ENCODE measurements at regions not wholly inside any gene's neighbourhood (a gene's known extent, or its start where the extent isn't known, plus 50 kb on each side); places are given as distances from the start of the nearest gene placed in this dataset.
A peak's percentile ranks its signal among the peaks of the same experiment; 100 is the strongest.
"Not testable (repeated sequence)": the region's sequence is repeated elsewhere in the genome, so short reads cannot be mapped to it uniquely, and the experiment has no call there.

DNA sequence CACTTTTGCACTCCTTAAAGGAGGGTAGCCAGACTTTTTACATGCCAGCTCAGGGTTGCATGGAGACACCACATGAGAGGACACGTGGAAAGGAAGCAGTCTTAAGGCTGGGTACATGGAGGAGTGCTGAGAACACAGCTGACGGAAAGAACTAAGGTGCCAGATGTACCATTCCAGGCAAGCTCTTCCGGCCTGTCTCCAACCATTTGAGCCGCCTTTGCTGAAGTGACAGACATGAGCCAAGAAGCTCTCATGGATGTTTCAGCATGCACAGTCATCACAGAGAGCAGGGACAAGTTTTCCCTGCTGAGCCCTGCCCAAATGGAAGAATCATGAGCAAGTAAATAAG, 83.4 kb upstream of the BMP2K start:
- no peak for DNase-seq

DNA sequence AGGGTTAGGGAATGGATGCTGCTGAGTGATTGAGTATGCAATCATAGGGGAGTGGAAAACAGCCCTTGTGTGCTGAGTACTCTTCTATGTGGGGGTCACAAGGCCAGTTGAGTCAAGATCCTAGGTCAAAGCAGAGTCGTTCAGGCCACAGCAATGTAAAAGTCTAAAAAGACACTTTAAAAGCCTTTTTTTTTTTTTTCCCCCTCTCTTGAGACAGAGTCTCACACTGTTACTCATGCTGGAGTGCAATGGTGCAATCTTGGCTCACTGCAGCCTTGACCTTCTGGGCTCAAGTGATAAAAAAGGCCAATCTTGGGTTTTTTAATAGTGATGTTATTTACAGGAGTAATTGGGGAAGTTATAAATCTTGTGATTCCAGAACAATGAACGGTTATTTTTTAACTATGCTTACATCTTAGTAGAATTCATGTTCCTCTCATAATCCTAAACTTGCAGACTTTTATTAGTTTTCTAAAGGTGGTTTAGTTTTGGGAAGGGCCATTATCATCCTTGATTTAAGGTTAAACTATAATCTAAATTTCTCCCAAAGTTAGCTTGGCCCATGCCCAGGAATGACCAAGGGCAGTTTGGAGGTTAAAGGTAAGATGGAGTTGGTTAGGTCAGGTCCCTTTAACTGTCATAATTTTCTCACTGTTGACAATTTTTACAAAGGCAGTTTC, 82.2 kb upstream of the BMP2K start:
- DNase-seq: no peak

DNA sequence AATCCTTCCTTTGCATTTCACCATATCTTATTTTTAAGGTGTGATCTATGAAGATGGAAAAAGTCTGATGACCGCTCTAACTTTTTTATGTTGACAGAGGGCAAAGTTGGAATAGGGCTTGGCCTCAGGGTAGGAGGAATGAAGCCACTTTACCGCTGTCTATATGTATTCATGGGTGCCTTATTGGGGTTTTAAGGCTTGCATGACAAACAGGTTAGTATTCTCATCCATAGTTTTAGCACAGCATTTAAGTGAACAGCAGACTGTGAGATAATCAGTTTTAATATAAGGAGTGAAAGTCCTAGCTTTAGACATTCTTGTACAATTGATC, 81.7 kb upstream of the BMP2K start:
- DNase-seq: no peak

DNA sequence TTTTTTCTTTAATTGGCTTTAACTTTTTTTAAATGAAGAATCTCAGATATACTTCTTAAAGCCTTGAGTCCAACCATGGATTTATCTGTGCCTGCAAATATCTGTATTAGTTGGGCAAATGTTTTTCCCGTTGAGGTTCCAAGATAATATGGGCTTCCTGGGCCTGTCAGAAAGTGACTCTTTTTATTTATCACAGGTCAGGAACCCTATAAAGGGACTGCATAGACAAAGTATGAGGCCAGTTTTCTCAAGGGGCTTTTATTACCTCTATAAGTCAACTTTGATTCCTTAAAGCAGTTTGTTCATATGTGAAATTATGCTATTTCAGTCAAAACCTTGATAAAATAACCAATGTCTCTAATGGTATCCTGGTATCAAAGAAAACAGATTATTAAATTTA, 80.2 kb upstream of the BMP2K start:
- DNase-seq: no peak

DNA sequence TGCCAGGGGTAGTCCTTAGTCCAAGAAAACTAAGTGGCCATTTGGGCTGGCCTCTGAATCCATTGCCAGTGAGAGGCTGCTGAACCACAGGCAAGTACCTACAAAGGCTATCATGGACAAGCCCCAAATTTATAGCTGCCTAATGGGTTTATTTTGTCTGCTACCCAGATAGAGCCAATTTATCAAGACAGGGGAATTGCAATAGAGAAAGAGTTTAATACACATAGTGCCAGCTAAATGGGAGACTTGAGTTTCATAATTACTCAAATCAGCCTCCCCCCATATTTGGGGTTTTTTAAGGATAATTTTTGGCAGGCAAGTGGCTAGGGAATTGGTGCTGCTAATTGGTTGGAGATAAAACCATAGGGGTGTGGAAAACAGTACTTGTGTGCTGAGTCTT, 73.1 kb upstream of the BMP2K start:
- DNase-seq: no peak

DNA sequence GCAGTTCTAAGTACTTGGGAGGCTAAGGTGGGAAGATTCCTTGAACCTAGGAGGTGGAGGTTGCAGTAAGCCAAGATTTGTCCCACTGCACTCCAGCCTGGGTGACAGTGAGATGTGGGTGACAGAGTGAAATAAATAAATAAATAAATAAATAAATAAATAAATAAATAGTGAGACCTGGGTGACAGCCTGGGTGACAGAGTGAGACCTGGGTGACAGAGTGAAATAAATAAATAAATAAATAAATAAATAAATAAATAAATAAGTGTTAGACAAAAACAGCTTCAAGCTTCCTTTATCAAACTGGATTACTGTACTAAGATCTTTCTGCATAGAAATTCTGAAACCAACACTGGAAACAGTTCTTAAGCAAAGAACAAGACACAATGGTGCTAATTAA, 71.8 kb upstream of the BMP2K start:
- DNase-seq: no peak

DNA sequence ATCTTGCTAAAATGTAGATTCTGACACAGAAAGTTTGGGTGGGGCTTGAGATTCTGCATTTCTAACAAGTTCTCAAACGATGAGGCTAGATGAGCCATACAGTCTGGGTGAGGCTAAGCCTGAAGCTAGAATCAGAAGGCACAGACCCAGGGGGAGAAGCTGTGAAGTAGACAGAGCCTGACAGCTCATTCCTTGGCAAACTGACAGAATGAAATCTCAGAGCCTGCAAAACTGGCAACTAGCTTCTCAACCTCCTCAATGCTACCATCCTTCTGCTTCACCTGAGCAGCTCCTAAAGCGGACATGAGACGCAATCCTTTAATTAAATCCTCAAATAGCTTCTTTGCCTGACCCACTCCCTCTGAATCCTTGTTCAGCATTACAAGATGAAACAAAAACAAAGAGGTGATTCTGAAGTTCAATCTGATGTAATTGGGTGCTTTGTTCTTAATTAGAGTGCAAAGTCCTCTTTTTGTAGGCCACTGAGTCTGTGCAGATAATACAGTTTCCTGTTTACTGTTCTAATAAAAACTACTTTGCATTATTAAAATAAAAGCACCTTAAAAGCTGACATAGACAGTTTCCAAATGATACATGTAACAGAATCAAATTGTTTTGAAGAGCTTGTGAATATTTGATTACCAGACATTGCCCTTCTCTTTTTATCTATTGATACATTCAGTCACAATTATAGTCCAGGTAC, 71.0 kb upstream of the BMP2K start:
- peak; percentile 25 for DNase-seq

DNA sequence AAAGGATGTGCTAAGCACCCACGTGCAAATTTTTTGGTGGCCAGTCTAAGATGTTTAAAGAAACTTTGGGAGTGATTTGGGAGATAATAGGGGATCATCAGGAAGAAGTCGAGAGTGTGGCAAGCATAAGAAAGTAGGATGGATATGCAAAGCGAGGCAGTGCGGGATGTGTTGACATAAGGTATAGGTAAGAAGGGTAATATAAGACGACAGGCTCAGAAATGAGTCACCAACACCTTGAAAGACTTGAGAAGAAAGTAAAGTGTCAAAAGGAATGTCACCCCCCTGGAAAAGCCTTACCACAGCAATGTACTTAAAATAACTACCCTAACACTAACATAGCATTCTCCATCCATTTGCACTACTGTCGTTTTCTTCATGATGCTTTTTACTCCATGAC, 69.8 kb upstream of the BMP2K start:
- DNase-seq: no peak

DNA sequence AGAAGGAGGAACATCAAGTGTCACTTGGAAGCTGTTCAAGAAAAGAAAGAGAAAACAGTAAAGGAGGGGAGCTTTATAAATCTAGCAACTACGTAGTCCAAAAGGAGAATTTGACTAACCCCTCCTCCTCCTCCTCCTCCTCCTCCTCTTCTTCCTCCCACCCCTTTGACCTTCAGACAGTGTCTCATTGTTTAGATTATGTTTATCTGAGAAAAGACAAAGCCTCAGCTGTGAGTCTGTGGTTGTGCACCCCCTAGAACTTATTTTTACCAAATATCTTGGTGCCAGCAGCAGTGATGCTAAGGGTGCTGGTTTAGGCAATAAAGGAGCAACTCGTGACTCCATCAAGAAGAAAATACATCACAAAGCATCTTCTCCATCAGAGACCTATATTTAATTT, 68.9 kb upstream of the BMP2K start:
- DNase-seq: no peak

DNA sequence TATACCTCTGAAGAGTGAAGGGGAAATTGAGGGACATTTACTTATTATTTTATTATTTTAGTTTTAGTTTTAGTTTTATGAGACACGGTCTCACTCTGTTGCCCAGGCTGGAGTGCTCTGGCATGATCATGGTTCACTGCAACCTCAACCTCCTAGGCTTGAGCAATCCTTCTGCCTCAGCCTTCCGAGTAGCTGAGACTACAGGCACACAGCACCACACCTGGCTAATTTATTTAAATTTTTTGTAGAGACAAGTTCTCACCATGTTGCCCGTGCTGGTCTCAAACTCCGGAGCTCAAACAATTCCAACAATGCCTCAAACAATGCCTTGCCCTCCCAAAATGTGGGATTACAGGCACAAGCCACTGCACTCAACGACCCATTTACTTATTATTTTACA, 68.4 kb upstream of the BMP2K start:
- DNase-seq: no peak

DNA sequence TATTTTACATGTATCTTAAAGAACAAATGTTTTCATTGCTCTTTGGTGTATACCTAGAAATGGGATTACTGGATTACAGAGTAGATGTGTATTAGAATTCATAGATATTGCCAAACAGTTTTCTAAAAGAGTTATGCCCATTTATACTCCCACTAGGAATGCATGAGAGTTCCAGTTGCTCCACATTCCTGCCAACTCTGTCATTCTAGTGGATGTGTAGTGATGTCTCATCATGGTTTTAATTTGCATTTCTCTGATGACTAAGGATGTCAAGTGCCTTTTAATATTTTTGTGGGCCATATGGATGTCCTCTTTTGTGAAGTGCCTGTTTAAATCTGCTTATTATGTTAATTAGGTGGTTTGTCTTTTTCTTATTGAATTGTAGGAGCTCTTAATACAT, 65.6 kb upstream of the BMP2K start:
- DNase-seq: no peak

DNA sequence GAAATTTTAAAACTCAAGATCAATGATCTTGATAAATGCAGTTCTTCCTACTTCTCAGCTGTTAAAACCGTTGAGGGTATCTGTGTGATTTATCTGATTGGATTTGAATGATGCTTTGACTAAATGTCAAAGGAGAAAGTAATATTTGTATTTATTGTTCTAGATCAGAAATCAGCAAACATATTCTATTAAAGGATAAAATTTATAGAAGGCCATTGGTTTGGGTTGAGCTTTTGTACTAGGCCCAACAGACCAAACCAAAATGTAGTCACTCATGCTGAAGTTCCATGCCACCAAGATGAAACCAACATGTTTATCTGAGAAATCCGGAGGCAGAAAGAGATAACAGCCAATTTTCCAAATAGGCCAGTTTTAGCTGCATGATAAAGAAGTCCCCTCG, 64.5 kb upstream of the BMP2K start:
- DNase-seq: no peak

DNA sequence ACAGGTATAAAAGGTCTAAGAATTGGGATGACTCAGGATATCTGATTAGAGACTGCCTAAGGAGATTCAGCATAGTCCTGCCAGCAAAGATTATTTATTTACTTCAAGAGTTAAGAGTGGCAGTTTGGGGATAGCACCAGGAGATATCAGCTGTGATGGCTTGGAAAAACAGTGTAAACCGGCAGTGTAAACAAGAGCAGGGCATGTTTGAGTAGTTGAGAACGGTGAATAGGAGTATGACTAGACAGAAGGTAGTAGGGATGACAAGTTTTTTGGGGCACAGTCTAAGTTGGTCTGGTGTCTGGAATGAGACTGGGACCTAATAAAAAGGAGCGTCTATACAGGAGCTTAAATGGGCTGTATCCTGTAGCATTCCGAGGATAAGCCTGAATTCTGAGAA, 61.6 kb upstream of the BMP2K start:
- not testable (repeated sequence) for DNase-seq

DNA sequence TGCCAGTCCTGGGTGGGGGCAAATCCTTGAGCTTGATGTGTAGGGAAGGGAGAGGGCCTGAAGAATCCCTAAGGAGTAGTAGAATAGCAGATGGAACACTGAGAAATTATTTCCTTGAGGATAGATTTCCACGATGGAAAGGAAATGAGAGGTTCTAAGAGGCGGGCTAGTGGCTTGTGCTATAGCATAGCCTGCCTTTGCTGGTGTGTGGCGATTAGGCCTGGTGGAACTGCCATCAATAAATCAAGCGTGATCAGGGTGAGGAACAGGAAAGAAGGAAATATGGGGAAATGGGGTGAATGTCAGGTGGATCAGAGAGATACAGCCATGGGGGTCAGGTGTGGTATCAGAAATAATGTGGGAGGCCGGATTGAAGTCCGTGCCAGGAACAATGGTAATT, 60.8 kb upstream of the BMP2K start:
- DNase-seq: not testable (repeated sequence)

DNA sequence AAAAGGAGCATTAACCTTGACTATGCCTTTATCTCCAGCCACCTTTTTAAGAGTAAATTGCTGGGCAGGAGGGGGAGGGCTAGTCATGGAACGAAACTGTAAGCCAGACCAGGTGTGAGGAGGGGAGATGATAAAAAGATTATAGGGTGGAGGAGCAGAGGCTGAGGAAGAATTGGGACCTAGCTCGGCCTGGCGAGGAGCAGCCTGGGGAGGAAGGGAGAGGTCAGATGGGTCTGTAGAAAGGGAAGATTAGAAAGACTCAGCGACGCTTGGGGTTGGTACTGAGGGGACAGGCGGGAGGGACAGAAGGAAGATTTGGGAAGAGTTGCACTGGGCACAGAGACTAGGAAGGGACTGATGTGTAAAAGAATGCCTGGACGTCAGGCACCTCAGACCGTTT, 58.4 kb upstream of the BMP2K start:
- DNase-seq: not testable (repeated sequence)

DNA sequence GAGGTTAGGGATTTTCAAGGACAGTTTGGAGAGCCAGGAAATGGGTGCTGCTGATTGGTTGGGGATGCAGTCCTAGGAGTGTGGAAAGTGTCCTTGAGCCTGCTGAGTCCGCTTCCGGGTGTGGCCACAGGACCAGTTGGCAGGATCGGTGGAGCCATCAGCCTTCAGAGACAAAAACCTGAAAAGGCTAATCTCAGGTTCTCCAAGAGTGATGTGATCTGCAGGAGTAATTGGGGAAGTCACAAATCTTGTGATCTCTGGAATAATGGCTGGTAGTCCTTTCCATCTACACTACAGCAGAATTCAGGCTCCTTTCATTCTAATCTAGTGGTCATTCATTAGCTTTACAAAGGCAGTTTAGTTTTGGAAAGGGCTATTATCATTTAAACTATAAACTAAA, 55.9 kb upstream of the BMP2K start:
- DNase-seq: no peak

DNA sequence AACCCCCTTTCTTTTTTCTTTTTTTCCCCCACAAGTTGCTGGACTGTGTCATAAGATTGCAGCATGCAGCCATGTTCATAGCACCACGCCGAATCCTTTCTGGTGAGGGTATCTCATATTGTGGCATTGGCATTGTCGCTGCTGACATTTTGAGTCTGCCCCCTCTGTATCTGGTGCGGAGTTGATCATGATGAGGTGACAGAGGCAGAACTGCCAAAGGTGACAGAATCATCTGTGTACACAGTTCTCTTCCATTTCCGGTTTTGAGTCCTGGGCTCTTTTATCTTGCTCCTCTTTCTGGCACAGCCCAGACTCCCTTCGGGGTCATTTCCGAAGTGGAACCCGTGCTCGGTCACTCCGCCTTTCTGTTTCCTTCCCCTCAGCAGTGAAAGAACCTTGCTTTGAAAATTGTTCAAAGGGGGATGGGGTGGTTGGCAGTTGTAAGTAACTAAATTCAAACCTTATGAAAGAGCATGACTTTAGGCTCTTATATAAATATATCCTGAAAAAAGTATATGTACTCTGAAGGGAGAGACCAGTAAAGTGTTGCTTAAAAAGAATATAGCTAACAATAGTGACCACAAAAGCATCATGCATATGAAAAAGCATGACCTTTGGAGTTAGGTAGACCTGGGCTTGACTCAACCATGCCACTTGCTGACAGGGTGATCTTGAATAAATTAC, 55.0 kb upstream of the BMP2K start:
- no peak for DNase-seq

DNA sequence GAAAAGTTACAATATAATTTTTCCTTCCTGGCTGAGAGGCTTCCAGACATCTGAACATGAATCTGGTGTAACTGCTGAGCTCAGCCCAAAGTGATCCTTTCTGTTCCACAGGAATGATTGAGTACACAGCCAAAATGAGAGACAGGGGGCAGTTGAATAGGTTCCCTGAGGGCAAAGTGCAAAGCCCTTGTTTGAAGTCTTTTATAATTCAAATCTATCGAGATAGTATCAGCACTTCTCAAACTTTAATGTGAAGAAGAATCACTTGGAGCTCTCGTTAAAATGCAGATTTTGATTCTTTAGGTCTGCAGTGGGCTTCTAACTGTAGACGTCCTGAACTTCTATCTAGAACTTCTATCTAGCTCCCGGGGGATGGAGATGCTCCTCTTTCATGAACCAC, 54.4 kb upstream of the BMP2K start:
- DNase-seq: no peak

DNA sequence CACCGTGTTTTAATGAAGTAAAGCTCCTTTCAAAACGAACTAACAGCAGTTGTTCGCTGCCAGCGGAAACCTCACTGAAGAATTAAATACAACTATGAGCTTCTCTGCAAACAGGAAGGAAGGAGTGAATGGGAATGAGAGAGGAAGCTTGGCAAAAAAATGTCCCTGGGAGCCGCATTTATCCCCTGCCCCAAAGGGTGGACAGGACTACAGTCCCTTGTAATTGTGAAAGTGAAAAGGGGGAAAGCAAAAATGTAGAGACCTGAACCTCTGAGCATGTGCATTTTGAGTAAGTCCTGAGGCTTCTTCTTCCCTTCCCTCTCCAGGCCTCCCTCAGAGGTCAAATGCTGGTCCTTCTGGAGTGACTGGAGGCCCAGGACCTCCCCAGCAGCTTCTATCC, 53.8 kb upstream of the BMP2K start:
- DNase-seq: no peak

DNA sequence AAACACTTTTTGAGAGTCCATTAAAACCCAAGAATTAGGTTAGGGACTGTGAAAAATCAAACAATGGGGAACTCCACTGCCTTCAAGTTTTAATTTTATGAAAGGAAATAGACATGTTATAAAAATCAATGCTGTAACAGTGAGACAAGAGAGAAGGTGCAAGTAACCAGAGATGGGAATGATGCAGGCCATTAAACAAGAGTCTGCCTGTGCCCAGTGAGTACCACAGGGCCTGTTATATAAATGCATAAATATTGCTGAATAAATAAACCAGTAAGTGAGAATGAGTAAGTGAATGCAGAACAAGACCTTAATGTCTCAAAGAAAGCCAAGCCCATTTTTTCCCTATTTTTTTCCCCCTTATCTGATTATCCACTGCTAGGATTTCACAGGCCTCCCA, 53.3 kb upstream of the BMP2K start:
- DNase-seq: no peak

Measured in COR-L47 (cell line).